Gastrocnemius medialis (tissue), 4 donors: ENCODE measurements at regions not wholly inside any gene's neighbourhood (a gene's known extent, or its start where the extent isn't known, plus 50 kb on each side); places are given as distances from the start of the nearest gene placed in this dataset.

Experiments used
- POLR2A ChIP-seq, 2 donors: fragments of 450-650 bp; IDR thresholded peaks; one replicate each; pipeline ENCODE4 v1.6.1; 2017; ENCODE audit warnings: antibody characterized with exemption in 2 of 2, mild to moderate bottlenecking in 2 of 2, moderate library complexity in 2 of 2
- TF ChIP-seq, protein P1 (sequence below), 5 experiments: fragments of 450-650 bp in 3 of 5; fragments of 200-600 bp in 2 of 5; sonication (generic) in 2 of 5; IDR thresholded peaks in 4 of 5; conservative IDR thresholded peaks in 1 of 5; 1 replicate in 4 of 5; 2 replicates in 1 of 5; pipeline ENCODE4 v1.5.1; 2016 to 2019; ENCODE audit warnings: antibody characterized with exemption in 5 of 5, mild to moderate bottlenecking in 3 of 5, moderate library complexity in 3 of 5

DNA sequence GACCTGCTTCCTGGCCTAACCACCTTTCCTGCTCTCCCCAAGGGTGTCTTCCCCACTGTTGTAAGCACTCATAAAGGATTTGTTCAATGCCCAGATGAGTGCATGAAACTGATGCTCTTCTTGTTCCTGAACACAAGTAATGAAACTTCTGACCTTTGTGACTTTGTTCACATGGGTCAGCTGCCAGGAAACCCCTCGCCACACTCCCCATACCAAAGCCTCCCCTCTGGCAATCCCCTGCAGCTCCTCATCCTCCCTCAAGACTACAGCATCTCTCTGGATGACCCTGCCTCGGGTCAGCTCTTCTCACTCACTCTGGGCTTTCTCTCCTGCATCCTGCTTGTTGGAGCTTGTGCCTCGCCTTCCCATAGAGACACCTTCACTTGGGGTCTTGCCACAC, 72.2 kb upstream of the SPTLC1 start:
- TF ChIP-seq, protein P1, sequence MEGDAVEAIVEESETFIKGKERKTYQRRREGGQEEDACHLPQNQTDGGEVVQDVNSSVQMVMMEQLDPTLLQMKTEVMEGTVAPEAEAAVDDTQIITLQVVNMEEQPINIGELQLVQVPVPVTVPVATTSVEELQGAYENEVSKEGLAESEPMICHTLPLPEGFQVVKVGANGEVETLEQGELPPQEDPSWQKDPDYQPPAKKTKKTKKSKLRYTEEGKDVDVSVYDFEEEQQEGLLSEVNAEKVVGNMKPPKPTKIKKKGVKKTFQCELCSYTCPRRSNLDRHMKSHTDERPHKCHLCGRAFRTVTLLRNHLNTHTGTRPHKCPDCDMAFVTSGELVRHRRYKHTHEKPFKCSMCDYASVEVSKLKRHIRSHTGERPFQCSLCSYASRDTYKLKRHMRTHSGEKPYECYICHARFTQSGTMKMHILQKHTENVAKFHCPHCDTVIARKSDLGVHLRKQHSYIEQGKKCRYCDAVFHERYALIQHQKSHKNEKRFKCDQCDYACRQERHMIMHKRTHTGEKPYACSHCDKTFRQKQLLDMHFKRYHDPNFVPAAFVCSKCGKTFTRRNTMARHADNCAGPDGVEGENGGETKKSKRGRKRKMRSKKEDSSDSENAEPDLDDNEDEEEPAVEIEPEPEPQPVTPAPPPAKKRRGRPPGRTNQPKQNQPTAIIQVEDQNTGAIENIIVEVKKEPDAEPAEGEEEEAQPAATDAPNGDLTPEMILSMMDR (IDR thresholded peaks at IDR 0.05 in 4 of 5, conservative IDR thresholded peaks at IDR 0.05 in 1 of 5) = no peak
- TF ChIP-seq POLR2A (IDR thresholded peaks at IDR 0.05) = no peak
